GM19468 (cell line): ENCODE measurements at regions not wholly inside any gene's neighbourhood (a gene's known extent, or its start where the extent isn't known, plus 50 kb on each side); places are given as distances from the start of the nearest gene placed in this dataset.
"Not testable (repeated sequence)": the region's sequence is repeated elsewhere in the genome, so short reads cannot be mapped to it uniquely, and the experiment has no call there.

Source experiments
- ATAC-seq: cut with Tn5 transposase; IDR thresholded peaks from one replicate; pipeline ENCODE4 v1.9.1; 2021; ENCODE audit warnings: mild to moderate bottlenecking, moderate library complexity, moderate number of reproducible peaks; ENCODE audit not compliant: unreplicated experiment; ENCODE audit errors: extremely low read depth

- ATAC-seq, result no peak
Observed at GRCh38 chr3:181915551-181915950, 203.8 kb downstream of the SOX2 start.

- no peak for ATAC-seq
Observed at GRCh38 chr3:181916013-181916412, 204.3 kb downstream of the SOX2 start.

GRCh38 chr3:181917027-181917426, 205.3 kb downstream of the SOX2 start:
- no peak for ATAC-seq

GRCh38 chr3:181919375-181919774, 207.7 kb downstream of the SOX2 start:
- ATAC-seq, result no peak

GRCh38 chr3:181920409-181920808, 208.7 kb downstream of the SOX2 start:
- ATAC-seq, result no peak

- peak; percentile 88 for ATAC-seq
Observed at GRCh38 chr3:181921220-181921619, 209.5 kb downstream of the SOX2 start.

- not testable (repeated sequence) for ATAC-seq
Observed at GRCh38 chr3:181925841-181926240, 214.1 kb downstream of the SOX2 start.

GRCh38 chr3:181929501-181929900, 217.8 kb downstream of the SOX2 start:
- ATAC-seq, result no peak

- no peak for ATAC-seq
Observed at GRCh38 chr3:181930105-181930504, 218.4 kb downstream of the SOX2 start.

- ATAC-seq, result no peak
Observed at GRCh38 chr3:181932039-181932438, 220.3 kb downstream of the SOX2 start.

- no peak for ATAC-seq
Observed at GRCh38 chr3:181933052-181933618, 221.4 kb downstream of the SOX2 start.

GRCh38 chr3:181935915-181936314, 224.2 kb downstream of the SOX2 start:
- no peak for ATAC-seq

- ATAC-seq, result no peak
Observed at GRCh38 chr3:181936774-181937173, 225.0 kb downstream of the SOX2 start.

GRCh38 chr3:181938580-181938979, 226.9 kb downstream of the SOX2 start:
- not testable (repeated sequence) for ATAC-seq

- ATAC-seq, result no peak
Observed at GRCh38 chr3:181940703-181941102, 229.0 kb downstream of the SOX2 start.

GRCh38 chr3:181941250-181941649, 229.5 kb downstream of the SOX2 start:
- no peak for ATAC-seq

GRCh38 chr3:181943285-181943684, 231.6 kb downstream of the SOX2 start:
- ATAC-seq, result no peak

- ATAC-seq, result no peak
Observed at GRCh38 chr3:181947606-181948005, 235.9 kb downstream of the SOX2 start.

- ATAC-seq, result no peak
Observed at GRCh38 chr3:181948286-181948685, 236.6 kb downstream of the SOX2 start.

GRCh38 chr3:181952221-181952620, 240.5 kb downstream of the SOX2 start:
- ATAC-seq, result no peak

- ATAC-seq, result no peak
Observed at GRCh38 chr3:181952929-181953328, 241.2 kb downstream of the SOX2 start.

- no peak for ATAC-seq
Observed at GRCh38 chr3:181955566-181955965, 243.8 kb downstream of the SOX2 start.

- no peak for ATAC-seq
Observed at GRCh38 chr3:181956122-181956521, 244.4 kb downstream of the SOX2 start.
